Spleen (tissue), 11 donors: ENCODE measurements at regions not wholly inside any gene's neighbourhood (a gene's known extent, or its start where the extent isn't known, plus 50 kb on each side); places are given as distances from the start of the nearest gene placed in this dataset.

Source experiments
- DNase-seq: peaks from one replicate; pipeline ENCODE4 v3.0.0-alpha.2; 2020
- H3K27ac ChIP-seq, 8 donors: fragments of 200-600 bp; sonication (generic) in 7 of 8; 1 replicate in 4 of 8; 2 replicates in 4 of 8; pipeline versions ENCODE4 v1.5.0 to v1.8.0; 2016 to 2021; ENCODE audit warnings: inconsistent platforms in 4 of 8, mild to moderate bottlenecking in 4 of 8, moderate library complexity in 1 of 8
- H3K27me3 ChIP-seq, 7 donors: fragments of 200-600 bp; sonication (generic) in 6 of 7; replicated peaks in 1 of 7; 1 replicate in 4 of 7; 2 replicates in 3 of 7; pipeline versions ENCODE4 v1.5.0 to v1.8.0; 2016 to 2021; ENCODE audit warnings: inconsistent platforms in 3 of 7, mild to moderate bottlenecking in 1 of 7
- H3K36me3 ChIP-seq, 6 donors: fragments of 200-600 bp; sonication (generic) in 5 of 6; 1 replicate in 4 of 6; 2 replicates in 2 of 6; pipeline versions ENCODE4 v1.5.0 to v1.8.0; 2016 to 2021; ENCODE audit warnings: inconsistent platforms in 2 of 6
- H3K4me1 ChIP-seq, 6 donors: fragments of 200-600 bp; sonication (generic) in 5 of 6; 1 replicate in 3 of 6; 2 replicates in 3 of 6; pipeline versions ENCODE4 v1.5.0 to v1.8.0; 2016 to 2021; ENCODE audit warnings: inconsistent platforms in 3 of 6
- H3K4me3 ChIP-seq, 8 donors: fragments of 200-600 bp; sonication (generic) in 7 of 8; 1 replicate in 4 of 8; 2 replicates in 4 of 8; pipeline versions ENCODE4 v1.5.0 to v1.8.0; 2016 to 2021; ENCODE audit warnings: inconsistent platforms in 4 of 8, mild to moderate bottlenecking in 4 of 8, moderate library complexity in 2 of 8
- H3K9me3 ChIP-seq, 8 donors: fragments of 200-600 bp; sonication (generic) in 7 of 8; 1 replicate in 4 of 8; 2 replicates in 4 of 8; pipeline versions ENCODE4 v1.5.0 to v1.8.0; 2016 to 2021; ENCODE audit warnings: inconsistent platforms in 4 of 8
- POLR2A ChIP-seq, 3 donors: fragments of 450-650 bp; IDR thresholded peaks; one replicate each; pipeline ENCODE4 v1.5.1; 2017; ENCODE audit warnings: antibody characterized with exemption in 3 of 3, mild to moderate bottlenecking in 1 of 3
- POLR2AphosphoS5 ChIP-seq, 3 donors: sonication (generic); formaldehyde crosslinking; IDR thresholded peaks; one replicate each; pipeline ENCODE4 v1.5.1; 2017; ENCODE audit warnings: antibody characterized with exemption in 3 of 3
- WGBS, 5 donors: extraction: QIAGEN DNeasy Blood & Tissue Kit in 3 of 5; methylation state at CpG; one replicate each; pipeline versions ENCODE4 v1.1.5 to v1.1.7; 2013 to 2018; 5-methylcytosine and 5-hydroxymethylcytosine counted together
- intact Hi-C: fragments of 100-400 bp; cut with DNase I; formaldehyde crosslinking; loops from one replicate; pipeline ENCODE4 v1.15.0; 2023; ENCODE audit warnings: low total_unique reads
- TF ChIP-seq, protein P1 (sequence below), 11 experiments: fragments of 200-600 bp in 7 of 11; fragments of 450-650 bp in 4 of 11; sonication (generic) in 4 of 11; IDR thresholded peaks in 8 of 11; conservative IDR thresholded peaks in 3 of 11; 1 replicate in 7 of 11; 2 replicates in 4 of 11; pipeline versions ENCODE4 v1.4.0 to v1.8.0; 2016 to 2021; ENCODE audit warnings: antibody characterized with exemption in 11 of 11, inconsistent platforms in 4 of 11, mild to moderate bottlenecking in 1 of 11
- donor health status: healthy with polysubstance abuse.
- donor health status: DM: no; HTN: no; CAD: no; lungs with moderate emphysema.
- donor health status: DM: no; HTN: no; CAD: no.
- donor health status: Bipolar disorder and iron deficiency.
- donor health status: healthy.
- donor health status: DM: no; HTN: no; CAD: no.
- donor health status: DM: yes; HTN: yes; CAD: no.

DNA sequence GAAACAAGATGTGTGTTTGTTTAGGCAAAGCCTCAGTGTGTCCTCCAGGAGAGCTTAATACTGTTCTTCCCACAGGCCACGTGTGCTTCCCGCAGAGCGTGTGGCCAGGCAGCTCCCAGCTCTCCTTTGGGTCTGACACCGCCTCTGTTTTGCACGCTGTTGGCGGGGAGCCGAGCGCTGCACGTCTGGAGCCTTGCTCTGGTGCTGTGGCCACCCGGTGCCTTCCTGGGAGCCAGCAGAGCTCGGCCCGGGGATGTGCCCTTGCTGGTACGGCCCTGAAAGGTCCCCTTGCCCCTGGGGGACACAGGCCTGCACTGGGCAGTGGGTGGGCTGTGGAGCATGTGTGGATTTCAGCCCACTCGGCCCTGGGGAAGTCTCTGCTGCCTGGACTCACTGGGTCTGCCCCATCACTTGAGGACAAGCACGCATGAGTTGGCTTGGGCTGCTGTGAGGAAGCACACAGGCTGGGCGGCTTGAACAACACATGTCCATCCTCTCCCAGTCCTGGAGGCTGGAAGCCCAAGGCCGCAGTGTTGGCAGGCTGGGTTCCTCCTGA lies 160.7 kb upstream of the HDAC4 start:
- Histone ChIP-seq H3K27me3 (peaks cover 0 to 18% (median 0%) of the 10 kb centered on the region in 7 donors), H3K9me3 (no peaks in the 10 kb centered on the region), H3K27ac (no peak overlapping the region), H3K4me1 (no peaks in the 10 kb centered on the region), H3K4me3 (no peak overlapping the region), H3K36me3 (no peaks in the 10 kb centered on the region)
- no peak for TF ChIP-seq POLR2A (IDR thresholded peaks at IDR 0.05)
- TF ChIP-seq, protein P1, sequence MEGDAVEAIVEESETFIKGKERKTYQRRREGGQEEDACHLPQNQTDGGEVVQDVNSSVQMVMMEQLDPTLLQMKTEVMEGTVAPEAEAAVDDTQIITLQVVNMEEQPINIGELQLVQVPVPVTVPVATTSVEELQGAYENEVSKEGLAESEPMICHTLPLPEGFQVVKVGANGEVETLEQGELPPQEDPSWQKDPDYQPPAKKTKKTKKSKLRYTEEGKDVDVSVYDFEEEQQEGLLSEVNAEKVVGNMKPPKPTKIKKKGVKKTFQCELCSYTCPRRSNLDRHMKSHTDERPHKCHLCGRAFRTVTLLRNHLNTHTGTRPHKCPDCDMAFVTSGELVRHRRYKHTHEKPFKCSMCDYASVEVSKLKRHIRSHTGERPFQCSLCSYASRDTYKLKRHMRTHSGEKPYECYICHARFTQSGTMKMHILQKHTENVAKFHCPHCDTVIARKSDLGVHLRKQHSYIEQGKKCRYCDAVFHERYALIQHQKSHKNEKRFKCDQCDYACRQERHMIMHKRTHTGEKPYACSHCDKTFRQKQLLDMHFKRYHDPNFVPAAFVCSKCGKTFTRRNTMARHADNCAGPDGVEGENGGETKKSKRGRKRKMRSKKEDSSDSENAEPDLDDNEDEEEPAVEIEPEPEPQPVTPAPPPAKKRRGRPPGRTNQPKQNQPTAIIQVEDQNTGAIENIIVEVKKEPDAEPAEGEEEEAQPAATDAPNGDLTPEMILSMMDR (IDR thresholded peaks at IDR 0.05 in 8 of 11, conservative IDR thresholded peaks at IDR 0.05 in 3 of 11) = no peak
- TF ChIP-seq POLR2AphosphoS5 (IDR thresholded peaks at IDR 0.05) = no peak
- intact Hi-C loops = no loop called here
- WGBS, 5 donors = 78 to 95% (median 86%) methylated on average over 7 to 17 of the region's 17 CpGs
- peak; percentile 67 for DNase-seq

DNA sequence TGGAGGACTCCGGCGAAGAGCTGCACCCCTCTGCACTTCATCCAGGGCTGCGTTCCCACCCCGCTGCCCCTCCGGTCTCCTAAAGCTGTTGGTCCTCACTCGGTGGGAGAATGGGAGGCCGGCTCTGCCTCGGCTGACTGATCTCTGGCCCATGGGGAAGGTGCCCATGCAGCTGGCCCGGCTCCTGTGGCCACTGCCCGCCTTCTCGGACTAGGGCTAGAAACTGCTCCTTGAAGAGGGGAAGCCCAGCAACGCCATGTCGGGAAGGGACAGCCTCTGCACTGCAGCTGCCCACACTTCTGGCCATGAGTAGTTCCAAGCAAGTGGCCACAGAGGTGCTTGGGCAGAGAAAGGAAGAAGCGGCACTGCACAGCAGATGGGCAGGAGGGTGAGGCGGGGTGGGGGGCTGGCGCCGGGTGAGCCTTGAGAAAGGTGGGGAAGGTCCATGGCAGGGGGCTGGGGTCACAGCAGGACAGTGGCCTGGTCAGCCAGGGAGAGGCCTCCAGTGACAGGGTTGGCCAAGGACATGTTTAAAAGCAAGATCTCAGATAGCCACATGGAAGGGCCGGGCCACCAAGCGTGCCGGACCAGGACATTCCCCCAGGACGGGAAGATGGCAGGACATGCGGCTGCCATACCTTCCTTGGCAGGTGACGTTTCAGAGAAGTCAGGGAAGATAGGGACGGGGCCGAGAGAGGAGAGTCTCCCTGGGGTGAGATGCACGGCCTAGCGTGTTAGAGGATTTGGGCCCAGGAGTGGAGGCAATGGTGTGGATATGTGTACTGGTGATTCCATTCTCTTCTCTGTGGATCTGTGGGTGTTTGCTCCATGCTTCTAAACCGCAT lies 158.8 kb upstream of the HDAC4 start:
- intact Hi-C loops = no loop called here
- Histone ChIP-seq H3K4me3 (no peak overlapping the region), H3K4me1 (no peaks in the 10 kb centered on the region), H3K27me3 (peaks cover 0 to 24% (median 0%) of the 10 kb centered on the region in 7 donors), H3K9me3 (no peaks in the 10 kb centered on the region), H3K27ac (no peak overlapping the region), H3K36me3 (no peaks in the 10 kb centered on the region)
- peak; percentile 64 for DNase-seq
- 88 to 97% (median 95%) methylated on average over 20 to 28 of the region's 28 CpGs for WGBS, 5 donors
- TF ChIP-seq POLR2A (IDR thresholded peaks at IDR 0.05) = no peak
- no peak for TF ChIP-seq POLR2AphosphoS5 (IDR thresholded peaks at IDR 0.05)
- TF ChIP-seq, protein P1 (IDR thresholded peaks at IDR 0.05 in 8 of 11, conservative IDR thresholded peaks at IDR 0.05 in 3 of 11) = no peak

DNA sequence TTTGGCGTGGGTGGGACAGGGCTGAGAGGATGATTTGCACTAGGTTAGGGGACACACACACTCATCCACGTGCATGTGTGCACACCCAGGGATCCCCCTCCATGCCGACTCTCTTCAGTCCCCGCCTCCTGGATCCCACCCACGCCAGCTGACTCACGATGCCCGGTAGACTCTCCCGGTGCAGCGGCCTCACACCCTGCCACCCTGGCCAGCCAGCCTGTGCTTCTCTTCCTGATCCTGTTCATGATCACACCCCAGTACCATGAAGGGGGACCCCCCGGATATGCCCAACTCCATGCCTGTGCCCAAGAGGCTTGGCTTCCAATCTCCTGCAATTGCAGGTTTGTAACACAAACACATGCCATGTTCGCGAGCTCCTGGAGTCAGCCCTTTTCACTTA lies 157.8 kb upstream of the HDAC4 start:
- Histone ChIP-seq H3K27ac (no peak overlapping the region), H3K4me1 (no peaks in the 10 kb centered on the region), H3K9me3 (no peaks in the 10 kb centered on the region), H3K27me3 (peaks cover 0 to 17% (median 0%) of the 10 kb centered on the region in 7 donors), H3K4me3 (no peak overlapping the region), H3K36me3 (no peaks in the 10 kb centered on the region)
- intact Hi-C loops = no loop called here
- TF ChIP-seq, protein P1 (IDR thresholded peaks at IDR 0.05 in 8 of 11, conservative IDR thresholded peaks at IDR 0.05 in 3 of 11) = no peak
- TF ChIP-seq POLR2A (IDR thresholded peaks at IDR 0.05) = no peak
- TF ChIP-seq POLR2AphosphoS5 (IDR thresholded peaks at IDR 0.05) = no peak
- 91 to 97% (median 93%) methylated on average over 12 of the region's 12 CpGs for WGBS, 5 donors
- peak; percentile 49 for DNase-seq

DNA sequence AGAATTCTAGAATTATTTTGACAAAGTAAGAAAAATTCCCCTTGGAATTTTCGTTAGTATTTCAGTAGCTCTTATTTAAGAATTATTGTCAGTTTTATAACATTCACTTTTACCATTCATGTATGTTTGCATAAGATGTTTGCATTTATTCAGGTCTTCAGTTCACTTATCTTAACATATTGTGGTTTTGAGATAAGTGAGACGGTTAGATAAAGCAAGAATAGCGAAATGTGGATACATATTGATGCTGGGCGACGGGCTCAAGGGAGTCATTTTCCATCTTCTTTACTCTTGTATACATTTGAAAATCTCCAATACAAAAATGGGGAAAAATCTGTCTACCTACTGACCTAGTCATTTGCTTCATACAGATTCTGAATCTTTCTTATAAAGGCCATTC lies 156.7 kb upstream of the HDAC4 start:
- intact Hi-C loops = no loop called here
- Histone ChIP-seq H3K27ac (no peak overlapping the region), H3K9me3 (no peaks in the 10 kb centered on the region), H3K4me3 (no peak overlapping the region), H3K36me3 (no peaks in the 10 kb centered on the region), H3K27me3 (peaks cover 0 to 11% (median 0%) of the 10 kb centered on the region in 7 donors), H3K4me1 (no peaks in the 10 kb centered on the region)
- no peak for DNase-seq
- WGBS, 5 donors = 84 to 92% (median 86%) methylated on average over 5 of the region's 5 CpGs
- TF ChIP-seq, protein P1 (IDR thresholded peaks at IDR 0.05 in 8 of 11, conservative IDR thresholded peaks at IDR 0.05 in 3 of 11) = no peak
- TF ChIP-seq POLR2A (IDR thresholded peaks at IDR 0.05) (no peak), POLR2AphosphoS5 (IDR thresholded peaks at IDR 0.05) (no peak)
